ENCODE measurements at regions not wholly inside any gene's neighbourhood (a gene's known extent, or its start where the extent isn't known, plus 50 kb on each side); places are given as distances from the start of the nearest gene placed in this dataset.
"Not testable (repeated sequence)": the region's sequence is repeated elsewhere in the genome, so short reads cannot be mapped to it uniquely, and the experiment has no call there.

DNA sequence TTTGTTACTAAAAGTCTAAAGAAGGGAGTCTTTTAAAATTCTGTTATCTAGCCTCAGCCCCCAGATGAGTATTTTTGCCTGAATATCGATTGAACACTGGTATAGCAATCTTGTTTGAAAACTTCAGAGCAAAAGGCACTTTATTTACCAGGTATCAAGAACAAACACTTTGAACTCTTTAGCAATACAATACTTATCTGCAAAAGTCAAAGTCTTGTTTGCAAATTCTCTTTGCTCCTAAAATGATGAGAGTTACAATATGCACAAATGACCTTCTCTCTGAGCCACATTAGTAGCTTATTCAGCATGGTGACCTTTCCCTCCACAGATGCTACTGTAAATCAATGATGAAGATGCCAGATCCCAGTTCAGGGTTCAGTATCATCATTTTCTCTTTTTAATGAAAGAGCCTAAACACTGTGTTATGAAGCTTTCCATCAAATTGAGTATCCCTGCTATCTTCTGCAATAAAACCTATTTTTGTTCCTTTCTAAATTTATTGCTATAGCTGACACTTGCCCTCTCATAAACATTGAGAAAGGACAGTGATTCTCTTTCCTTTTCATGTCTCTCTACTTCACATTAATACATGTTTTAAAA is 752.7 kb upstream of the MGAT4C start:
- Mint-ChIP-seq H3K27me3 (ENCODE audit: insufficient read depth) (no peaks in the 10 kb centered on the region), H3K27ac (no peak overlapping the region), H3K4me3 (no peak overlapping the region), H3K36me3 (ENCODE audit: low read depth) (no peaks in the 10 kb centered on the region), H3K4me1 (ENCODE audit: low read depth) (no peaks in the 10 kb centered on the region), H3K9me3 (peaks cover 20% of the 10 kb centered on the region)
- no peak for DNase-seq
- TF ChIP-seq, protein P1, sequence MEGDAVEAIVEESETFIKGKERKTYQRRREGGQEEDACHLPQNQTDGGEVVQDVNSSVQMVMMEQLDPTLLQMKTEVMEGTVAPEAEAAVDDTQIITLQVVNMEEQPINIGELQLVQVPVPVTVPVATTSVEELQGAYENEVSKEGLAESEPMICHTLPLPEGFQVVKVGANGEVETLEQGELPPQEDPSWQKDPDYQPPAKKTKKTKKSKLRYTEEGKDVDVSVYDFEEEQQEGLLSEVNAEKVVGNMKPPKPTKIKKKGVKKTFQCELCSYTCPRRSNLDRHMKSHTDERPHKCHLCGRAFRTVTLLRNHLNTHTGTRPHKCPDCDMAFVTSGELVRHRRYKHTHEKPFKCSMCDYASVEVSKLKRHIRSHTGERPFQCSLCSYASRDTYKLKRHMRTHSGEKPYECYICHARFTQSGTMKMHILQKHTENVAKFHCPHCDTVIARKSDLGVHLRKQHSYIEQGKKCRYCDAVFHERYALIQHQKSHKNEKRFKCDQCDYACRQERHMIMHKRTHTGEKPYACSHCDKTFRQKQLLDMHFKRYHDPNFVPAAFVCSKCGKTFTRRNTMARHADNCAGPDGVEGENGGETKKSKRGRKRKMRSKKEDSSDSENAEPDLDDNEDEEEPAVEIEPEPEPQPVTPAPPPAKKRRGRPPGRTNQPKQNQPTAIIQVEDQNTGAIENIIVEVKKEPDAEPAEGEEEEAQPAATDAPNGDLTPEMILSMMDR (IDR thresholded peaks at IDR 0.05), result no peak

DNA sequence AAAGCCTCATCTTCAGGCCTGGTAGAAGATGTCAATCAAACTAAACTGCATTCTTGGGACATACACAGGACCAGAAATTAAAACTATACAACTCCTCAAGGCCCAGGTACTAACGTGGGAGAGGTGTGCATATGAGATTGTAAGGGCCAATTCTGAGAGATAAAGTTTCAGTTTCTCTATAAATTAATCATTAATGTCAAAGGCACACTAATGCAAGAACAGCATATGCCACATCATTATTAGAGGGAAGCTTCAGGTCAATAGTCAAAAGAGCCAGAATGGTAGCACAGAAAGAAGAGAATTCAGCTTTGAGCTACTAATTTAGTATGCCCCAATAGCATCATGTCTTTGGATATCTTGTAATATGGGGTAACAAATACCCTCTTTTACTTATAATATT is 744.9 kb upstream of the MGAT4C start:
- Mint-ChIP-seq H3K27me3 (ENCODE audit: insufficient read depth) (no peaks in the 10 kb centered on the region; the same call in 1 of the 2 replicates), H3K4me3 (no peak overlapping the region), H3K27ac (no peak overlapping the region), H3K9me3 (peaks cover 60% of the 10 kb centered on the region), H3K36me3 (ENCODE audit: low read depth) (no peaks in the 10 kb centered on the region), H3K4me1 (ENCODE audit: low read depth) (no peaks in the 10 kb centered on the region)
- TF ChIP-seq, protein P1 (IDR thresholded peaks at IDR 0.05), result no peak
- DNase-seq, result no peak

DNA sequence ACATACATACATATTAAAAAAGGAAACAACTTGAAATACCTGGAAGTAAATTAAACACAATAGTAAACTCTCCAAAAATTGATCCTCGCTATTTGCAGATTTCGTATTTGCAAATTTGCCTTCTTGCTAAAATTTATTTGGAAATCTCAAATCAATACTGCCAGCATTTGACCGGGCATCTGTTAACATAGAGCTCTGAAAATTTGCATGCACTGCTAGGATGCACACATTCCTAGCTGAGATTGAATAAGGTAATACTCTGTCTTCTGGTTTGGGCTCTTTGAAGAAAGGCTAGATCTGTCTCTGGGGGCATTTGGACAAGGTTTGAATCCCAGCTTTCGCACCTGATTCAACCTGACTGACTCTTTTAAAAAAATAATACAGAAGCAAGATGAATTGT is 729.1 kb upstream of the MGAT4C start:
- no peak overlapping the region for H3K27ac Mint-ChIP-seq
- H3K4me3 Mint-ChIP-seq, result no peak overlapping the region
- no peaks in the 10 kb centered on the region for H3K27me3 Mint-ChIP-seq (ENCODE audit: insufficient read depth)
- no peak for DNase-seq
- no peaks in the 10 kb centered on the region for H3K36me3 Mint-ChIP-seq (ENCODE audit: low read depth)
- peaks cover 14% of the 10 kb centered on the region for H3K9me3 Mint-ChIP-seq
- no peaks in the 10 kb centered on the region for H3K4me1 Mint-ChIP-seq (ENCODE audit: low read depth)
- TF ChIP-seq, protein P1 (IDR thresholded peaks at IDR 0.05), result no peak

DNA sequence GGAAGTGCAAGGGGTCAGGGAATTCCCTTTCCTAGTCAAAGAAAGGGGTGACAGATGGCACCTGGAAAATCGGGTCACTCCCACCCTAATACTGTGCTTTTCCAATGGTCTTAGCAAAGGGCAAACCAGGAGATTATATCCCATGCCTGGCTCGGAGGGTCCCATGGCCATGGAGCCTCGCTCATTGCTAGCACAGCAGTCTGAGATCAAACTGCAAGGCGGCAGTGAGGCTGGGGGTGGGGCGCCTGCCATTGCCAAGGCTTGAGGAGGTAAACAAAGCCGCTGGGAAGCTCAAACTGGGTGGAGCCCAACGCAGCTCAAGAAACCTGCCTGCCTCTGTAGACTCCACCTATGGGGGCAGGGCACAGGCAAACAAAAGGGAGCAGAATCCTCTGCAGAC is 714.4 kb upstream of the MGAT4C start:
- not testable (repeated sequence) for H3K4me3 Mint-ChIP-seq; H3K4me1 Mint-ChIP-seq (ENCODE audit: low read depth); H3K36me3 Mint-ChIP-seq (ENCODE audit: low read depth); DNase-seq; H3K27ac Mint-ChIP-seq; H3K27me3 Mint-ChIP-seq (ENCODE audit: insufficient read depth)
- H3K9me3 Mint-ChIP-seq, result peaks cover 46% of the 10 kb centered on the region

DNA sequence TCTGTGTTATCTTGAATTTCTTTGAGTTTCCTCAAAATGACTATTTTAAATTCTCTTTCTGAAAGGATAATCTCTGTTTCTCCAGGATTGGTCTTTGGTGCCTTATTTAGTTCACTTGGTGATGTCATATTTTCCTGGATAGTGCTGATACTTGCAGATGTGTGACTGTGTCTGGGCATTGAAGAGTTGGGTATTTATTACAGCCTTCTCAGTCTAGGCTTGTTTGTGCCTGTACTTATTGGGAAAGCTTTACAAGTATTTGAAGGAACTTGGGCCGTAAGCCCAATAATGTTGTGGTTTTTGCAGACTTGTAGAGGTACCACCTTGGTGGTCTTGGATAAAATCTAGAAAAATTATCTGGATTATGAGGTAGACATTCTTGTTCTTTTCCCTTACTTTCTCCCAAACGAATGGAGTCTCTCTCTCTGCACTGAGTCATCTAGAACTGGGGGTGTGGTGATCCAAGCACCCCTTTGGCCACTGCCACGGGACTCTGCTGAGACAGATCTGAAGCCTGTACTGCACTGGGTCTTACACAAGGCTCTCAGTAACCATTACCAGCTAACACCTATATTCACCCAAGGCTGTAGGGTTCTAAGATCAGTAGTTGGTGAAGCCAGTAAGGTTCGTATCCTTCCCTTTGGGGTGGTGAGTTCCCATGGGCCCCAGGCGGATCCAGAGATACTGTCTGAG is 703.7 kb upstream of the MGAT4C start:
- Mint-ChIP-seq H3K27ac (no peak overlapping the region), H3K4me3 (no peak overlapping the region), H3K9me3 (peaks cover 33% of the 10 kb centered on the region), H3K27me3 (ENCODE audit: insufficient read depth) (no peaks in the 10 kb centered on the region; the same call in 1 of the 2 replicates), H3K36me3 (ENCODE audit: low read depth) (no peaks in the 10 kb centered on the region), H3K4me1 (ENCODE audit: low read depth) (no peaks in the 10 kb centered on the region)
- TF ChIP-seq, protein P1 (IDR thresholded peaks at IDR 0.05), result no peak
- no peak for DNase-seq

DNA sequence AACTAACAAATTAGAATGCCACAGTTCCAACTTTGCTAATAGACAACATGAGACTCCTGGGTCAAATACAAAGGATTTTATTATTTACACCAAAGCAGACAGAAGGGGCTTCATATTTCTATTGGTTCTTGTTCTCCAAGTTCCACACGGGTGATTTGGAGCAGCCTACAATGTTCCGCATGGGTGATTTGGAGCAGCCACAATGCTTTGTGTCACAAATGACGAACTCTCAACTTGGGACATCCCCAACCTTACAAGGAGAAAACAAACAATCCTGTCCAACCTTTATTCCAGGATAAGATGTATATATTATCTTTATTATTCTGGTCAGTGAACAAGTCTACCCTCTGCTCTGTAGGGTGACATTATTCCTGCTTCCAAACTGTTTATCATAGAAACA is 694.3 kb upstream of the MGAT4C start:
- no peaks in the 10 kb centered on the region for H3K4me1 Mint-ChIP-seq (ENCODE audit: low read depth)

More for the DNA sequence above, 694.3 kb upstream of the MGAT4C start:
- no peak overlapping the region for H3K27ac Mint-ChIP-seq
- DNase-seq, result no peak
- peaks cover 25% of the 10 kb centered on the region for H3K9me3 Mint-ChIP-seq
- H3K4me3 Mint-ChIP-seq, result no peak overlapping the region
- TF ChIP-seq, protein P1 (IDR thresholded peaks at IDR 0.05), result no peak
- no peaks in the 10 kb centered on the region for H3K36me3 Mint-ChIP-seq (ENCODE audit: low read depth)
- no peaks in the 10 kb centered on the region for H3K27me3 Mint-ChIP-seq (ENCODE audit: insufficient read depth)
